GM18870 (cell line): ENCODE measurements at regions not wholly inside any gene's neighbourhood (a gene's known extent, or its start where the extent isn't known, plus 50 kb on each side); places are given as distances from the start of the nearest gene placed in this dataset.

Experiments
- ATAC-seq: cut with Tn5 transposase; IDR thresholded peaks from one replicate; pipeline ENCODE4 v1.9.1; 2021; ENCODE audit warnings: moderate library complexity; ENCODE audit not compliant: unreplicated experiment

DNA sequence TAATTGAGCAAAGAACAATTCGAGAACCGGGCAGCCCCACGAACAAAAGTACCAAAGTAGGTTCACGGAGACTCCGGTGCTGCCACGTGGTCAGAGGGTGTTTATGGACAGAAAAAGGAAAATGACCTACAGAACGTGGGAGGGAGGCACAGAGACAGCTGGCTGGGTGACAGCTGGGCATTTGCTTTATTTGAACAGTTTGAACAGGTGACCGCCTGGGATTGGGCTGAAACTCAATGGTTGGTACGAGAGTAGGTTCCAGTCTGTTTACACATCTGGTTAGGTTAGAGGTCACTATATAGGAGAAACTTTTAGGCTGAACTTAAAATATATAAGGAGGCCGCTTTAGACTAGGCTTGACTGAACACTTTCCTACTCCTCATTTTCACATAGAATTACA is 50.6 kb upstream of the CELF2 start:
- no peak for ATAC-seq

DNA sequence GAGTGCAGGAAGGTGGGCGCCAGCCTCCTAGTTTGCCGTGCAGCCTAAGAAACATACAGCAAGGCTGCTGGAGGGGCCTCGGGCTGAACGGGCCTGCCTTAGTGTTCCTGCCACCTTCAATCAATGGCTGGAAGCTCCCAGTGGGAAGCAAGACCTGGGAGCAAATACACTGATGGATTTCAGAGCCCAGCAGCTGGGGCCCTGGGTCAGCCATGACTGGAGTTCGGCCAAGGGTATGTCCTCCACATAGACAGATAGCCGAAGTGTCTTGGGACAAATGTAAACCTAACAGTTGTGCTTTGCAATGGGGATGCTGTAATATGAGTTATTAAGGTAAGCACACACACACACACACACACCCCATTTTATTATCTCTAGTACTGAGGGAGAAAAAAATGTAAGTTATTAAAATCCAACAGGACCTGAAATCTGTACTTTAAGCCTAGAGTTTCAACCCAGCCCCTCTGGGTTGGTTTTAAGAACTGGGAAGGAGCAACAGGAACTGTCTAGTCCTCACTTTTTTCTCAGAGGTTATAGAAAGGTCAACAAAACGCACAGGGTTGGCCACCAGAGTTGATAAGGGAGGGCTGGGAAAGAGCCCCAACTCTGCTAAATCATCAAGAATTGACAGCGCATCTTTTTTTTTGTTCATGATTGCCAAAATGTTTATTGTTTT is 50.0 kb upstream of the CELF2 start:
- no peak for ATAC-seq
